MM.1S (cell line): ENCODE measurements at regions not wholly inside any gene's neighbourhood (a gene's known extent, or its start where the extent isn't known, plus 50 kb on each side); places are given as distances from the start of the nearest gene placed in this dataset.

Experiments
- CTCF ChIP-seq: fragments of 300-600 bp; sonication (generic); IDR thresholded peaks from 2 replicates; pipeline ENCODE4 v1.5.1; 2016; ENCODE audit warnings: antibody characterized with exemption, low read length, mixed read lengths
- EZH2 ChIP-seq: fragments of 300-600 bp; sonication (generic); optimal IDR thresholded peaks from 2 replicates; pipeline ENCODE3; 2017; ENCODE audit warnings: low read depth, mild to moderate bottlenecking, antibody characterized with exemption, low read length, mixed read lengths

GRCh38 chr10:130905386-130905785 is 406.1 kb downstream of the TCERG1L start:
- TF ChIP-seq CTCF, result no peak
- no peak for TF ChIP-seq EZH2
